ENCODE measurements at regions not wholly inside any gene's neighbourhood (a gene's known extent, or its start where the extent isn't known, plus 50 kb on each side); places are given as distances from the start of the nearest gene placed in this dataset.

- TF ChIP-seq GATA1 (IDR thresholded peaks at IDR 0.05; ENCODE audit: low read depth, low read length) = no peak
- DNase-seq = no peak
Measured at GRCh38 chr12:30138483-30138882, 354.7 kb upstream of the TMTC1 start.

- no peak for DNase-seq
- TF ChIP-seq POLR2A (IDR thresholded peaks at IDR 0.05; ENCODE audit: low read length) = no peak
- TF ChIP-seq GATA1 (IDR thresholded peaks at IDR 0.05; ENCODE audit: low read depth, low read length) = no peak
Measured at GRCh38 chr12:30136696-30137095, 353.0 kb upstream of the TMTC1 start.

- no peak for DNase-seq
- TF ChIP-seq POLR2A (IDR thresholded peaks at IDR 0.05; ENCODE audit: low read length) (no peak), GATA1 (IDR thresholded peaks at IDR 0.05; ENCODE audit: low read depth, low read length) (no peak)
Measured at GRCh38 chr12:30135776-30136175, 352.0 kb upstream of the TMTC1 start.

GRCh38 chr12:30134229-30134628 is 350.5 kb upstream of the TMTC1 start:
- no peak for DNase-seq
- no peak for TF ChIP-seq POLR2A (IDR thresholded peaks at IDR 0.05; ENCODE audit: low read length)
- no peak for TF ChIP-seq GATA1 (IDR thresholded peaks at IDR 0.05; ENCODE audit: low read depth, low read length)

- TF ChIP-seq POLR2A (IDR thresholded peaks at IDR 0.05; ENCODE audit: low read length) (no peak), GATA1 (IDR thresholded peaks at IDR 0.05; ENCODE audit: low read depth, low read length) (no peak)
- no peak for DNase-seq
Measured at GRCh38 chr12:30126944-30127343, 343.2 kb upstream of the TMTC1 start.

DNA sequence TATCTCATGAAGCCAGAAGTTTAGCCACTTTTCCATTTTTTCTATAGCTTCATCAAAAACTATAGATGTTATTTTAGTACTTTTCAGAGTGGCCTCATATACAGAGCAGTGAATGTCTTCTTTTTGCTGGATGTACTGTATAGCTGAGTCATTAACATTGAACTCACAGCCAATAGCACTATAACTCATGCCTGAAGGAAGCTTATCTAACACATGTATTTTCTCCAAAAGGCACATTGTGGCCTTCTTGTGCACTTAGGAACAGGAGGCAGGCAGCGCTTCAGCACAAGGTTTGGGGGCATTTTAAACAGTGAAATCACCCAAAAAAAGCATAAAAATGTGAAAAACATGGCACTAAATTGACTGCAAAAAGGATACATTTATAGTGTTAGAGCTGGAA is 336.8 kb upstream of the TMTC1 start:
- TF ChIP-seq POLR2A (IDR thresholded peaks at IDR 0.05; ENCODE audit: low read length) = no peak
- TF ChIP-seq GATA1 (IDR thresholded peaks at IDR 0.05; ENCODE audit: low read depth, low read length) = no peak
- DNase-seq = no peak

- DNase-seq = no peak
- TF ChIP-seq GATA1 (IDR thresholded peaks at IDR 0.05; ENCODE audit: low read depth, low read length) = no peak
- TF ChIP-seq POLR2A (IDR thresholded peaks at IDR 0.05; ENCODE audit: low read length) = no peak
Measured at GRCh38 chr12:30117483-30117882, 333.7 kb upstream of the TMTC1 start.

DNA sequence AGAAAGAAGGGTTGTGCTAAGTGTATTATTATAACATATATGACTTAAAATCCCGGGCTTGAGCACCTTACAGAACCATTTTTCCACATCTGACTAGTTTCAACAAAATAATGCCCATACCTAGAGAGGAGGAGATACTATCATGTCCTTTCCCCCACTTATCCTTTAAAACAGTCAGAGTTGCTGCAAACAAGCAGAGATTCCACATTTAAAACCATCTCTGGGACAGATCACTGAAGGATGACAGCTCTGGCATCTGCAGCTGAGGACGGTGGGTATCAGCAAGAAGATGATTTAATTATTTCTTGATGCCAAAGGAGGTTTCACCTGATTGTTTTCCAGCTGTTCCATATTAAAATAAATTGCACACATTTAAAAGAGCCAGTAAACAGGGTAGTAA is 328.0 kb upstream of the TMTC1 start:
- DNase-seq = no peak
- TF ChIP-seq GATA1 (IDR thresholded peaks at IDR 0.05; ENCODE audit: low read depth, low read length) (no peak), POLR2A (IDR thresholded peaks at IDR 0.05; ENCODE audit: low read length) (no peak)

GRCh38 chr12:30110958-30111586 is 327.3 kb upstream of the TMTC1 start:
- TF ChIP-seq GATA1 (IDR thresholded peaks at IDR 0.05; ENCODE audit: low read depth, low read length) (no peak), POLR2A (IDR thresholded peaks at IDR 0.05; ENCODE audit: low read length) (no peak)
- DNase-seq = no peak

GRCh38 chr12:30110498-30110897 is 326.8 kb upstream of the TMTC1 start:
- DNase-seq = no peak
- TF ChIP-seq GATA1 (IDR thresholded peaks at IDR 0.05; ENCODE audit: low read depth, low read length) = no peak
- no peak for TF ChIP-seq POLR2A (IDR thresholded peaks at IDR 0.05; ENCODE audit: low read length)

DNA sequence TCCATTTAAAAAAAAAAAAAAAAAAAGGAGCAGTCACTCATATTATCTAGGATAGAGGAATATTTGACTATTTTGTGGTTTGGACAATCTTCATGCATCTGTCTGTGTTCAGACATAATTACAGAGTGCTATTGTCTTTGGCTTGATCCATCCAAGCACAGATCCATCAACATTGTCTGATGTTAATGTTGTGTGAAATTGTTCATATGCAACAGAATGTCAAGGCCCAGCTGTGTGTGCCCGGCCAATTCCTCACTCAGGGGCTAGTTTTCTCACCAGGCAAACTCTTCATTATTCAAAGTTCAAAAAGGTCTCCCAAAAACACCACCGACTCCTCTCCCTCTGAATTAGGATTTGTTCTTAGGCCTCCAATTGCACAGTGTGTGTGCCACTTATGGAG is 324.9 kb upstream of the TMTC1 start:
- no peak for TF ChIP-seq POLR2A (IDR thresholded peaks at IDR 0.05; ENCODE audit: low read length)
- no peak for TF ChIP-seq GATA1 (IDR thresholded peaks at IDR 0.05; ENCODE audit: low read depth, low read length)
- DNase-seq = no peak

GRCh38 chr12:30106204-30106965 is 322.6 kb upstream of the TMTC1 start:
- DNase-seq = no peak

GRCh38 chr12:30105505-30105904 is 321.8 kb upstream of the TMTC1 start:
- no peak for DNase-seq
- no peak for TF ChIP-seq POLR2A (IDR thresholded peaks at IDR 0.05; ENCODE audit: low read length)
- TF ChIP-seq GATA1 (IDR thresholded peaks at IDR 0.05; ENCODE audit: low read depth, low read length) = no peak

More at GRCh38 chr12:30106204-30106965, 322.6 kb upstream of the TMTC1 start:
- no peak for TF ChIP-seq POLR2A (IDR thresholded peaks at IDR 0.05; ENCODE audit: low read length)
- TF ChIP-seq GATA1 (IDR thresholded peaks at IDR 0.05; ENCODE audit: low read depth, low read length) = no peak

DNA sequence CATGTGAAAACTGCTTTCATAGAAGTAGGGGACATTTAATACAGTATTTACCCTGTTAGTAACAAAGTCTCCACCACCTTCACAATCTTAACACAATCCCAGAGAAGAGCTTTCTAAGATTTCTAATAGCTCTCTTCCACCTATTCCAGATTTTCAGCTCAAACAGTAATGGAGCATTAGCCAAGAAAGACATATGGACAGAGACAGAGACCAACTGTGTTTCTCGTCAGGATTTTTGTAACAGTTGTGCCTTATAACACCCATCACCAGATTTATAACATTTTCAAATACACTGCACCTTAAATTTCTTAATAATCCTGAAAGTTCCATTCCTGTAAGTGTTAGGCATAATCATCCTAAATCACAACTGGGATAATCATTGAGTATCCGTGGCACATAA is 321.2 kb upstream of the TMTC1 start:
- no peak for DNase-seq
- TF ChIP-seq GATA1 (IDR thresholded peaks at IDR 0.05; ENCODE audit: low read depth, low read length) (no peak), POLR2A (IDR thresholded peaks at IDR 0.05; ENCODE audit: low read length) (no peak)

DNA sequence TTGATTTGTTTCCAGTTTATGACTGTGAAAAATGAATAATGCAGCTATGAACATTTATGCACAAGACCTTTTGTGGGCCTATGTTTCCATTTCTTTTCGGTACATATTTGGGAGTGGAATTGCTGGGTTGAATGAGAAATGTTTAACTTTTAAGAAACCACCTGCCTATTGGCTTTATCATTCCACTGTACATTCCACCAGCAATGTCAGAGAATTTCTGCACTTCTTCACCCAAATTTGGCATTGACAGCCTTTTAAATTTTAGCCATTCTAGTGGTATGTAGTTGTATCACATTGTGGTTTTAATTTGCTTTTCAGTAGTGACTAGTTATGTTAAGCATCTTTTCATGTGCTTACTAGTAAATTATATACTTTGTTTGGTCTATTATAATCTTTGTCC is 317.0 kb upstream of the TMTC1 start:
- TF ChIP-seq GATA1 (IDR thresholded peaks at IDR 0.05; ENCODE audit: low read depth, low read length) (no peak), POLR2A (IDR thresholded peaks at IDR 0.05; ENCODE audit: low read length) (no peak)
- DNase-seq = no peak
